A673 (cell line): ENCODE measurements at regions not wholly inside any gene's neighbourhood (a gene's known extent, or its start where the extent isn't known, plus 50 kb on each side); places are given as distances from the start of the nearest gene placed in this dataset.

Experiments
- EZH2 ChIP-seq: fragments of 200-600 bp; sonication (generic); IDR thresholded peaks from 2 replicates; pipeline ENCODE4 v1.6.1; 2017; ENCODE audit warnings: borderline replicate concordance, low read depth, mild to moderate bottlenecking, mixed read lengths, antibody characterized with exemption, low read length; ENCODE audit not compliant: poor library complexity, severe bottlenecking
- TF ChIP-seq, protein P1 (sequence below): fragments of 300-800, 200-600 bp; sonication (generic); conservative IDR thresholded peaks from 2 replicates; pipeline ENCODE4 v1.5.1; 2017; ENCODE audit warnings: low read depth, mild to moderate bottlenecking, antibody characterized with exemption, low read length, moderate library complexity, mixed read lengths

GRCh38 chr14:94889520-94890312 is 119.8 kb upstream of the GSC start:
- TF ChIP-seq, protein P1, sequence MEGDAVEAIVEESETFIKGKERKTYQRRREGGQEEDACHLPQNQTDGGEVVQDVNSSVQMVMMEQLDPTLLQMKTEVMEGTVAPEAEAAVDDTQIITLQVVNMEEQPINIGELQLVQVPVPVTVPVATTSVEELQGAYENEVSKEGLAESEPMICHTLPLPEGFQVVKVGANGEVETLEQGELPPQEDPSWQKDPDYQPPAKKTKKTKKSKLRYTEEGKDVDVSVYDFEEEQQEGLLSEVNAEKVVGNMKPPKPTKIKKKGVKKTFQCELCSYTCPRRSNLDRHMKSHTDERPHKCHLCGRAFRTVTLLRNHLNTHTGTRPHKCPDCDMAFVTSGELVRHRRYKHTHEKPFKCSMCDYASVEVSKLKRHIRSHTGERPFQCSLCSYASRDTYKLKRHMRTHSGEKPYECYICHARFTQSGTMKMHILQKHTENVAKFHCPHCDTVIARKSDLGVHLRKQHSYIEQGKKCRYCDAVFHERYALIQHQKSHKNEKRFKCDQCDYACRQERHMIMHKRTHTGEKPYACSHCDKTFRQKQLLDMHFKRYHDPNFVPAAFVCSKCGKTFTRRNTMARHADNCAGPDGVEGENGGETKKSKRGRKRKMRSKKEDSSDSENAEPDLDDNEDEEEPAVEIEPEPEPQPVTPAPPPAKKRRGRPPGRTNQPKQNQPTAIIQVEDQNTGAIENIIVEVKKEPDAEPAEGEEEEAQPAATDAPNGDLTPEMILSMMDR: no peak
- no peak for TF ChIP-seq EZH2
